ENCODE measurements at regions not wholly inside any gene's neighbourhood (a gene's known extent, or its start where the extent isn't known, plus 50 kb on each side); places are given as distances from the start of the nearest gene placed in this dataset.
"Not testable (repeated sequence)": the region's sequence is repeated elsewhere in the genome, so short reads cannot be mapped to it uniquely, and the experiment has no call there.

GRCh38 chr6:141208101-141208500, 924.6 kb upstream of the GJE1 start:
- H3K4me3 ChIP-seq, result no peak overlapping the region
- no peak overlapping the region for H3K27ac ChIP-seq
- no peak for TF ChIP-seq CTCF (IDR thresholded peaks at IDR 0.05)
- DNase-seq (ENCODE audit: low spot score), result no peak

GRCh38 chr6:141203902-141204575, 928.7 kb upstream of the GJE1 start:
- DNase-seq (ENCODE audit: low spot score), result no peak
- TF ChIP-seq CTCF (IDR thresholded peaks at IDR 0.05), result no peak
- Histone ChIP-seq H3K27ac (peak overlapping the region in 1 of 2 donors; percentile 43), H3K4me3 (no peak overlapping the region)

GRCh38 chr6:141202626-141203025, 930.1 kb upstream of the GJE1 start:
- no peak for DNase-seq (ENCODE audit: low spot score)
- H3K4me3 ChIP-seq, result no peak overlapping the region
- TF ChIP-seq CTCF (IDR thresholded peaks at IDR 0.05), result no peak
- H3K27ac ChIP-seq, result no peak overlapping the region

- no peak for DNase-seq (ENCODE audit: low spot score)
- no peak overlapping the region for H3K4me3 ChIP-seq
- no peak for TF ChIP-seq CTCF (IDR thresholded peaks at IDR 0.05)
- peak overlapping the region; percentile 71 to 81 for H3K27ac ChIP-seq
Observed at GRCh38 chr6:141199074-141199473, 933.7 kb upstream of the GJE1 start.

- H3K27ac ChIP-seq, result no peak overlapping the region
- TF ChIP-seq CTCF (IDR thresholded peaks at IDR 0.05), result no peak
- no peak overlapping the region for H3K4me3 ChIP-seq
- no peak for DNase-seq (ENCODE audit: low spot score)
Observed at GRCh38 chr6:141195251-141195832, 937.4 kb upstream of the GJE1 start.

- DNase-seq (ENCODE audit: low spot score), result no peak
- no peak for TF ChIP-seq CTCF (IDR thresholded peaks at IDR 0.05)
- no peak overlapping the region for H3K4me3 ChIP-seq
- H3K27ac ChIP-seq, result no peak overlapping the region
Observed at GRCh38 chr6:141183368-141183767, 949.4 kb upstream of the GJE1 start.

- not testable (repeated sequence) for H3K27ac ChIP-seq; DNase-seq (ENCODE audit: low spot score); H3K4me3 ChIP-seq
Observed at GRCh38 chr6:141175458-141175857, 957.3 kb upstream of the GJE1 start.

Measured in coronary artery (tissue), 2 donors.